ENCODE measurements at regions not wholly inside any gene's neighbourhood (a gene's known extent, or its start where the extent isn't known, plus 50 kb on each side); places are given as distances from the start of the nearest gene placed in this dataset.

DNA sequence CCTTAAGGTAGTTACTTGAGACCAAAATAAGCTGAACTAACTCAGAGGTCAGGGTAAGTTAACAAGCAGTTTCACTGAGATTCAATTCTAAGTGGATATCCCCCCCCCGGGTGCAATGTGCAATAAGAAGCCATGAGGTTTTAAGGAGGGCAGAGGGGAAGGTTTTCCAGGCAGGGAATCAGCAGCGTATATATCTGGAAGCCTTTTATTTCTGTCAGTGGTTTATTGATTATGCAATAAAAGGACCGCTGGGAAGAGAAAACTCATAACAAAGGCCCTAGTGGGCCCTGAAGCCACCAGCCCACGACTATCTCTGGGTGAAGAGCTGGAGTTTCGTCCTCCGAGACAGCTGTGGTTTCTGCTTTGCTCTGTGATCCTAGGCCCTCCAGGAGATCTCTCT, 53.1 kb upstream of the CTPS1 start:
- H3K4me3 ChIP-seq (ENCODE audit: low read depth, low read length) = no peak overlapping the region
- no peak for TF ChIP-seq CTCF (IDR thresholded peaks at IDR 0.05; ENCODE audit: insufficient read depth, low read length, severe bottlenecking)
- no peaks in the 10 kb centered on the region for H3K36me3 ChIP-seq (ENCODE audit: control insufficient read depth, insufficient read depth, low read length)
- FAIRE-seq (no peak), DNase-seq (ENCODE audit: low read depth) (no peak)
- no peaks in the 10 kb centered on the region for H3K27me3 ChIP-seq (ENCODE audit: control insufficient read depth, insufficient read depth, low read length)

DNA sequence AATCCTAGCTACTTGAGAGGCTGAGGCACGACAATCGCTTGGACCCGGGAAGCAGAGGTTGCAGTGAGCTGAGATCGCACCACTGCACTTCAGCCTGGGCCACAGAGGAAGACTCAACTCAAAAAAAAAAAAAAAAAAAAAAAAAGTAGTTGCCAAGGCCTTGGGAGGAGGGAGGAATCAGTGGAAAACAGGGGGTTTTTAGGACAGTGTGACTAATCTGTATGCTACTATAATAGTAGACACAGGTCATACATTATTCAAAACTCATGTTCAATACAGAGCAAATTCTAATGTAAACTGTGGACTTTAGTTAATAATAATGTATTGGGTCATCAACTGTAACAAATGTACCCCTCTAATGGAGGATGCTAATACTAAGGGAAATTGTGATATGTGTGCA, 51.7 kb upstream of the CTPS1 start:
- no peaks in the 10 kb centered on the region for H3K27me3 ChIP-seq (ENCODE audit: control insufficient read depth, insufficient read depth, low read length)
- FAIRE-seq (no peak), DNase-seq (ENCODE audit: low read depth) (no peak)
- no peaks in the 10 kb centered on the region for H3K36me3 ChIP-seq (ENCODE audit: control insufficient read depth, insufficient read depth, low read length)
- no peak overlapping the region for H3K4me3 ChIP-seq (ENCODE audit: low read depth, low read length)
- TF ChIP-seq CTCF (IDR thresholded peaks at IDR 0.05; ENCODE audit: insufficient read depth, low read length, severe bottlenecking) = no peak

- no peak for TF ChIP-seq CTCF (IDR thresholded peaks at IDR 0.05; ENCODE audit: insufficient read depth, low read length, severe bottlenecking)
- FAIRE-seq (no peak), DNase-seq (ENCODE audit: low read depth) (no peak)
- Histone ChIP-seq H3K36me3 (ENCODE audit: control insufficient read depth, insufficient read depth, low read length) (no peaks in the 10 kb centered on the region), H3K4me3 (ENCODE audit: low read depth, low read length) (no peak overlapping the region), H3K27me3 (ENCODE audit: control insufficient read depth, insufficient read depth, low read length) (no peaks in the 10 kb centered on the region)
Observed at GRCh38 chr1:40928699-40929098, 50.8 kb upstream of the CTPS1 start.

DNA sequence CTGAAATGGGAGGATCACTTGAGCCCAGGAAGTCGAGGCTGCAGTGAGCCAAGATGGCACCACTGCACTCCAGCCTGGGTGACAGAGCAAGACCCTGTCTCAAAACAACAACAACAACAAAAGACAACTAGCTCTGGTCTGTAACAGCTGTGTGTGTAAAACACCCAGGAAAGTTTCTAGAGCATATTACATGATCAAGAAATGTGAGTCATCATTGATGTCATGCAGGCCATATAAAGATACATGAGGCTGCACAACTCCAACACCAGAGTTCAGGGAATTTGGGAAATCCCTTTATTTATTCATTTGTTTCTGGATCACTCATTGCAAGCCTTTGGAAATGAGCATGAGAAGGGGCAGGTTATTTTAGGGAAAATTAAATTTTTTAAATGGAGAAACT, 50.3 kb upstream of the CTPS1 start:
- no peaks in the 10 kb centered on the region for H3K27me3 ChIP-seq (ENCODE audit: control insufficient read depth, insufficient read depth, low read length)
- no peak for FAIRE-seq

More for the DNA sequence above, 50.3 kb upstream of the CTPS1 start:
- no peak for DNase-seq (ENCODE audit: low read depth)
- no peak overlapping the region for H3K4me3 ChIP-seq (ENCODE audit: low read depth, low read length)
- TF ChIP-seq CTCF (IDR thresholded peaks at IDR 0.05; ENCODE audit: insufficient read depth, low read length, severe bottlenecking) = no peak
- H3K36me3 ChIP-seq (ENCODE audit: control insufficient read depth, insufficient read depth, low read length) = no peaks in the 10 kb centered on the region
